ENCODE measurements at regions not wholly inside any gene's neighbourhood (a gene's known extent, or its start where the extent isn't known, plus 50 kb on each side); places are given as distances from the start of the nearest gene placed in this dataset.

GRCh38 chr4:182063651-182064050 lies 179.6 kb upstream of the TENM3 start:
- no peaks in the 10 kb centered on the region for H3K36me3 ChIP-seq (ENCODE audit: insufficient read depth, low read length)
- H3K4me3 ChIP-seq (ENCODE audit: low read length), result no peak overlapping the region
- peaks cover 17% of the 10 kb centered on the region for H3K4me1 ChIP-seq (ENCODE audit: control insufficient read depth, insufficient read depth, low read length)
- no peaks in the 10 kb centered on the region for H3K9me3 ChIP-seq (replicated peaks; ENCODE audit: low read length)
- no peak overlapping the region for H3K9ac ChIP-seq (ENCODE audit: low read depth, low read length)
- no peaks in the 10 kb centered on the region for H3K27me3 ChIP-seq (ENCODE audit: control insufficient read depth, insufficient read depth, low read length)
- no peak overlapping the region for H3K4me2 ChIP-seq (ENCODE audit: low read length)

DNA sequence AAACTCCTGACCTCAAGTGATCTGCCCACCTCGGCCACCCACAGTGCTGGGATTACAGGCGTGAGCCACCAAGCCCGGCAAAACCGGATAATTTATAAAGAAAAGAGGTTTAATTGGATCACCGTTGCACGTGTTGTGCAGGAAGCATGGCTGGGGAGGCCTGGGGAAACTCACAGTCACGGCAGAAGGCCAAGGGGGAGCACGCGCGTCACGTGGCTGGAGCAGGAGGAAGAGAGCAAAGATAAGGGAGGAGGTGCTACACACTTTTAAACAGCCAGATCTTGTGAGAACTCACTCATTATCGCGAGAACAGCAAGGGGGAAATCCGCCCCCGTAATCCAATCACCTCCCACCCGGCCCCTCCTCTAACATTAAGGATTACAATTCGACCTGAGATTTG lies 177.9 kb upstream of the TENM3 start:
- Histone ChIP-seq H3K36me3 (ENCODE audit: insufficient read depth, low read length) (no peaks in the 10 kb centered on the region), H3K9me3 (replicated peaks; ENCODE audit: low read length) (no peaks in the 10 kb centered on the region), H3K4me1 (ENCODE audit: control insufficient read depth, insufficient read depth, low read length) (peaks cover 17% of the 10 kb centered on the region), H3K27me3 (ENCODE audit: control insufficient read depth, insufficient read depth, low read length) (no peaks in the 10 kb centered on the region), H3K9ac (ENCODE audit: low read depth, low read length) (no peak overlapping the region), H3K4me2 (ENCODE audit: low read length) (no peak overlapping the region), H3K4me3 (ENCODE audit: low read length) (no peak overlapping the region)

DNA sequence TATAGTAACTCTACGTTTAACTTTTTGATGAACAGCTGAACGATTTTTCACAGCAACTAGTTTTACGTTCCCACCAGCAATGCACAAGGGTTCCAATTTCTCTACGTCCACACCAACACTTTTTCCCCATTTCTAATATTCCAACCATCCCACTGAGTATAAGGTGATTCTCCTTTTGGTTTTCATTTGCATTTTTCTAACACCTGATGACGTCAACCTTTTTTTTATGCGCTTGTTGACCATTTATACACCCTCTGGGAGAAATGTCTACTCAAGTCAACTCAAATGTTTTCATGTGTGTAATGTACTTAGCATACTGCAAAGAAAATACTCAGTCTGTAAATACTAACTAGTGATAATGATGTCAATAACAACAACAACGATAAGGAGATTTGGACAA lies 177.2 kb upstream of the TENM3 start:
- no peak overlapping the region for H3K4me2 ChIP-seq (ENCODE audit: low read length)
- no peak overlapping the region for H3K4me3 ChIP-seq (ENCODE audit: low read length)
- H3K9me3 ChIP-seq (replicated peaks; ENCODE audit: low read length), result no peaks in the 10 kb centered on the region
- no peaks in the 10 kb centered on the region for H3K36me3 ChIP-seq (ENCODE audit: insufficient read depth, low read length)
- H3K27me3 ChIP-seq (ENCODE audit: control insufficient read depth, insufficient read depth, low read length), result no peaks in the 10 kb centered on the region
- H3K4me1 ChIP-seq (ENCODE audit: control insufficient read depth, insufficient read depth, low read length), result peaks cover 17% of the 10 kb centered on the region
- no peak overlapping the region for H3K9ac ChIP-seq (ENCODE audit: low read depth, low read length)

DNA sequence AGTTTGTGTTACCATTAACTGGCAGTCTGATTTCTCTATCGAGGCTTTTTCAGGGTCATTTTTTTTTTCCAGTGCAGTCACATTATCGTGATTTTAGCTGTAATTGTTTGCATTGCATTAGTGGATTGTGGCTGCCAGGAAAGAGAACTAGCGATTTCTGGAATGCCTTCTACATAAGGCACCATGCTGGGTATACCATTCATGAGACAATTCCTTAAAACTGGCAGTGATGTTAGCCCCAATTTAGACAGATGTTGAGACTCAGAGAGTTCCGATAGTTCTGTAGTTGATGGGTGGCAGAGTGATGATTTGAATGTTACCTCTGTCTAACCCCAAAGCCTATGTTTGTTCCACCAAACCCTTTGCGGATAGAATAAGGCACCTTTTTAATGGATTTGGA lies 175.4 kb upstream of the TENM3 start:
- Histone ChIP-seq H3K27me3 (ENCODE audit: control insufficient read depth, insufficient read depth, low read length) (no peaks in the 10 kb centered on the region), H3K4me3 (ENCODE audit: low read length) (no peak overlapping the region), H3K4me2 (ENCODE audit: low read length) (no peak overlapping the region), H3K36me3 (ENCODE audit: insufficient read depth, low read length) (no peaks in the 10 kb centered on the region), H3K9ac (ENCODE audit: low read depth, low read length) (no peak overlapping the region), H3K9me3 (replicated peaks; ENCODE audit: low read length) (no peaks in the 10 kb centered on the region), H3K4me1 (ENCODE audit: control insufficient read depth, insufficient read depth, low read length) (peaks cover 10% of the 10 kb centered on the region)

GRCh38 chr4:182068920-182069319 lies 174.3 kb upstream of the TENM3 start:
- Histone ChIP-seq H3K27me3 (ENCODE audit: control insufficient read depth, insufficient read depth, low read length) (no peaks in the 10 kb centered on the region), H3K4me3 (ENCODE audit: low read length) (no peak overlapping the region), H3K9ac (ENCODE audit: low read depth, low read length) (no peak overlapping the region), H3K4me1 (ENCODE audit: control insufficient read depth, insufficient read depth, low read length) (no peaks in the 10 kb centered on the region), H3K36me3 (ENCODE audit: insufficient read depth, low read length) (no peaks in the 10 kb centered on the region), H3K4me2 (ENCODE audit: low read length) (no peak overlapping the region), H3K9me3 (replicated peaks; ENCODE audit: low read length) (no peaks in the 10 kb centered on the region)

DNA sequence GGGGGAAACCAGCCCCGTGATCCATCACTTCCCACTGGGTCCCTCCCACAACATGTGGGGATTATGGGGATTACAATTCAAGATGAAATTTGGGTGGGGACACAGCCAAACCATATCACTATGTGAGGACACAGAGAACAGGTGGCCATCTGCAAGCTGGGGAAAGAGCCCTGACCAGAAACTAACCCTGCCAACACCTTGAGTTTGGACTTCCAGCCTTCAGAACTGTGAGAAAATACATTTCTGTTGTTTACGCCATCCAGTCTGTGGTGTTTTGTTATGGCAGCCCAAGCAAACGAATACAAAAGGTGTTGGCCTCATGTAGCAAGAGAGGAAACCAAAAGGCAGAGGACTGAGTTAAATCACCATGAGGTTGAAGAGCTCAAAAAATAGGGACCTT lies 169.9 kb upstream of the TENM3 start:
- H3K36me3 ChIP-seq (ENCODE audit: insufficient read depth, low read length), result no peaks in the 10 kb centered on the region
- no peak overlapping the region for H3K4me3 ChIP-seq (ENCODE audit: low read length)
- H3K9ac ChIP-seq (ENCODE audit: low read depth, low read length), result no peak overlapping the region
- H3K4me1 ChIP-seq (ENCODE audit: control insufficient read depth, insufficient read depth, low read length), result no peaks in the 10 kb centered on the region
- no peaks in the 10 kb centered on the region for H3K27me3 ChIP-seq (ENCODE audit: control insufficient read depth, insufficient read depth, low read length)
- H3K4me2 ChIP-seq (ENCODE audit: low read length), result no peak overlapping the region
- H3K9me3 ChIP-seq (replicated peaks; ENCODE audit: low read length), result no peaks in the 10 kb centered on the region

- H3K4me3 ChIP-seq (ENCODE audit: low read length), result no peak overlapping the region
- H3K9me3 ChIP-seq (replicated peaks; ENCODE audit: low read length), result no peaks in the 10 kb centered on the region
- no peaks in the 10 kb centered on the region for H3K27me3 ChIP-seq (ENCODE audit: control insufficient read depth, insufficient read depth, low read length)
- no peaks in the 10 kb centered on the region for H3K36me3 ChIP-seq (ENCODE audit: insufficient read depth, low read length)
- no peak overlapping the region for H3K9ac ChIP-seq (ENCODE audit: low read depth, low read length)
- H3K4me1 ChIP-seq (ENCODE audit: control insufficient read depth, insufficient read depth, low read length), result no peaks in the 10 kb centered on the region
- H3K4me2 ChIP-seq (ENCODE audit: low read length), result no peak overlapping the region
Observed at GRCh38 chr4:182074139-182074538, 169.1 kb upstream of the TENM3 start.

- Histone ChIP-seq H3K4me1 (ENCODE audit: control insufficient read depth, insufficient read depth, low read length) (no peaks in the 10 kb centered on the region), H3K36me3 (ENCODE audit: insufficient read depth, low read length) (no peaks in the 10 kb centered on the region), H3K4me2 (ENCODE audit: low read length) (no peak overlapping the region), H3K9ac (ENCODE audit: low read depth, low read length) (no peak overlapping the region), H3K9me3 (replicated peaks; ENCODE audit: low read length) (no peaks in the 10 kb centered on the region), H3K27me3 (ENCODE audit: control insufficient read depth, insufficient read depth, low read length) (no peaks in the 10 kb centered on the region), H3K4me3 (ENCODE audit: low read length) (no peak overlapping the region)
Observed at GRCh38 chr4:182074810-182075209, 168.4 kb upstream of the TENM3 start.

- Histone ChIP-seq H3K4me2 (ENCODE audit: low read length) (no peak overlapping the region), H3K4me3 (ENCODE audit: low read length) (no peak overlapping the region), H3K9ac (ENCODE audit: low read depth, low read length) (no peak overlapping the region), H3K4me1 (ENCODE audit: control insufficient read depth, insufficient read depth, low read length) (peaks cover 6% of the 10 kb centered on the region), H3K9me3 (replicated peaks; ENCODE audit: low read length) (no peaks in the 10 kb centered on the region), H3K27me3 (ENCODE audit: control insufficient read depth, insufficient read depth, low read length) (no peaks in the 10 kb centered on the region), H3K36me3 (ENCODE audit: insufficient read depth, low read length) (no peaks in the 10 kb centered on the region)
Observed at GRCh38 chr4:182082910-182083309, 160.3 kb upstream of the TENM3 start.

DNA sequence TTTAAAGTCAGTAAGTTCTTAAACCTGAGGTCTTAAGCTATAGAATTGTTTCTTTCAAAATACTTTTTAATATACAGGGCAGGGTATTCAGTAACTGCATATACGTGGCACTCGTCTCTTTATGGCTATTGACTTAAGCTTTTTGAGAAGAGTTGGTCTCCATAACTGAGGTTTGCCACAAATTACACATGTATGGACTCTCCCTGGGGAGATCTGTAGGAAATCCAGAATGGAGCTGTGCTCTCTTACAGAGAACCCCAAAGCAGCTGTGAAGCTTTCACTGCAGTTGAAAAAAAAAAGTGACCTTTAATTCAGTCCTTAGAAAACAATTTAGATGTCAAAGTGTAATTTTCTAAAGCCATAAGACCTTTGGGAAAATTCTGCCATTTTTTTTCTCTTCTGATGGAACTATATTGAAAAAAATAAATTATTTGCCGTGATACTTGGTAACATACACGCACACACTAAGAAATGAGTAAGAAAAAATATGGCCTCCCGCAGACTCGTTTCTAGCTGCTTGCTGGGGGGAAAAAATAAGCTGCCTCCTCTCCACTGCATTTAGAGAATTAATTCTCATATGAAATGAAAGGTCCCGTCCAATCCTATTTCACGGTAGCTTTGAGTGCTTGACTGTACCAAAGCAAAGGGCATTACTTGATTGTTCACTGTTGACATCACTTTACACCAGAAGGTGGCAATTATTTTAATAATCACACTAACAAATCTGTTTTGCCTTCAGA lies 159.4 kb upstream of the TENM3 start:
- no peaks in the 10 kb centered on the region for H3K27me3 ChIP-seq (ENCODE audit: control insufficient read depth, insufficient read depth, low read length)
- no peak overlapping the region for H3K4me3 ChIP-seq (ENCODE audit: low read length)
- H3K9ac ChIP-seq (ENCODE audit: low read depth, low read length), result no peak overlapping the region
- H3K4me1 ChIP-seq (ENCODE audit: control insufficient read depth, insufficient read depth, low read length), result peaks cover 6% of the 10 kb centered on the region
- H3K4me2 ChIP-seq (ENCODE audit: low read length), result no peak overlapping the region
- no peaks in the 10 kb centered on the region for H3K36me3 ChIP-seq (ENCODE audit: insufficient read depth, low read length)
- no peaks in the 10 kb centered on the region for H3K9me3 ChIP-seq (replicated peaks; ENCODE audit: low read length)

GRCh38 chr4:182085051-182085480 lies 158.1 kb upstream of the TENM3 start:
- H3K4me1 ChIP-seq (ENCODE audit: control insufficient read depth, insufficient read depth, low read length), result peaks cover 6% of the 10 kb centered on the region
- no peak overlapping the region for H3K9ac ChIP-seq (ENCODE audit: low read depth, low read length)
- peak overlapping the region; percentile 17 for H3K4me2 ChIP-seq (ENCODE audit: low read length)
- H3K36me3 ChIP-seq (ENCODE audit: insufficient read depth, low read length), result no peaks in the 10 kb centered on the region
- no peak overlapping the region for H3K4me3 ChIP-seq (ENCODE audit: low read length)
- H3K9me3 ChIP-seq (replicated peaks; ENCODE audit: low read length), result no peaks in the 10 kb centered on the region
- H3K27me3 ChIP-seq (ENCODE audit: control insufficient read depth, insufficient read depth, low read length), result no peaks in the 10 kb centered on the region

GRCh38 chr4:182089326-182089725 lies 153.9 kb upstream of the TENM3 start:
- Histone ChIP-seq H3K4me2 (ENCODE audit: low read length) (no peak overlapping the region), H3K4me3 (ENCODE audit: low read length) (no peak overlapping the region), H3K27me3 (ENCODE audit: control insufficient read depth, insufficient read depth, low read length) (no peaks in the 10 kb centered on the region), H3K9me3 (replicated peaks; ENCODE audit: low read length) (no peaks in the 10 kb centered on the region), H3K36me3 (ENCODE audit: insufficient read depth, low read length) (no peaks in the 10 kb centered on the region), H3K4me1 (ENCODE audit: control insufficient read depth, insufficient read depth, low read length) (peaks cover 6% of the 10 kb centered on the region), H3K9ac (ENCODE audit: low read depth, low read length) (no peak overlapping the region)
